KMS-11 (cell line): ENCODE measurements at regions not wholly inside any gene's neighbourhood (a gene's known extent, or its start where the extent isn't known, plus 50 kb on each side); places are given as distances from the start of the nearest gene placed in this dataset.
"Not testable (repeated sequence)": the region's sequence is repeated elsewhere in the genome, so short reads cannot be mapped to it uniquely, and the experiment has no call there.

Experiments
- H2AFZ ChIP-seq: fragments of 200-600 bp; sonication (generic); 2 replicates; pipeline ENCODE4 v1.6.1; 2016; ENCODE audit warnings: antibody characterized with exemption, mixed run types, low read depth
- H3K27ac ChIP-seq: fragments of 200-600 bp; sonication (generic); 2 replicates; pipeline ENCODE4 v1.6.1; 2016; ENCODE audit warnings: mild to moderate bottlenecking, mixed run types
- H3K27me3 ChIP-seq: fragments of 200-600 bp; sonication (generic); 2 replicates; pipeline ENCODE4 v1.6.1; 2017; ENCODE audit warnings: mild to moderate bottlenecking, low read depth, mixed run types, moderate library complexity; ENCODE audit not compliant: insufficient read depth
- H3K36me3 ChIP-seq: fragments of 200-600 bp; sonication (generic); 2 replicates; pipeline ENCODE4 v1.6.1; 2017; ENCODE audit warnings: mild to moderate bottlenecking, mixed run types; ENCODE audit not compliant: insufficient read depth
- H3K4me1 ChIP-seq: fragments of 200-600 bp; sonication (generic); 2 replicates; pipeline ENCODE4 v1.6.1; 2016; ENCODE audit warnings: mild to moderate bottlenecking, low read depth, mixed run types; ENCODE audit not compliant: poor library complexity, severe bottlenecking
- H3K4me2 ChIP-seq: fragments of 200-600 bp; sonication (generic); 2 replicates; pipeline ENCODE4 v1.7.0; 2016; ENCODE audit warnings: mild to moderate bottlenecking, mixed run types
- H3K4me3 ChIP-seq: fragments of 200-600 bp; sonication (generic); IDR thresholded peaks from 2 replicates; pipeline ENCODE4 v1.6.1; 2017; ENCODE audit warnings: low read depth, low read length, mixed read lengths; ENCODE audit not compliant: insufficient read depth
- H3K79me2 ChIP-seq: fragments of 200-600 bp; sonication (generic); 2 replicates; pipeline ENCODE4 v1.6.1; 2016; ENCODE audit warnings: low read depth, mixed run types; ENCODE audit not compliant: insufficient read depth
- H3K9ac ChIP-seq: fragments of 200-600 bp; sonication (generic); 2 replicates; pipeline ENCODE4 v1.6.1; 2016; ENCODE audit warnings: mild to moderate bottlenecking, mixed run types
- H4K20me1 ChIP-seq: fragments of 200-600 bp; sonication (generic); 2 replicates; pipeline ENCODE4 v1.6.1; 2016; ENCODE audit warnings: mild to moderate bottlenecking, mixed run types; ENCODE audit not compliant: insufficient read depth
- TF ChIP-seq, protein P1 (sequence below): fragments of 200-600 bp; sonication (generic); conservative IDR thresholded peaks from 2 replicates; pipeline ENCODE4 v1.6.1; 2017; ENCODE audit warnings: low read depth, mild to moderate bottlenecking, antibody characterized with exemption, low read length, moderate library complexity, mixed read lengths

DNA sequence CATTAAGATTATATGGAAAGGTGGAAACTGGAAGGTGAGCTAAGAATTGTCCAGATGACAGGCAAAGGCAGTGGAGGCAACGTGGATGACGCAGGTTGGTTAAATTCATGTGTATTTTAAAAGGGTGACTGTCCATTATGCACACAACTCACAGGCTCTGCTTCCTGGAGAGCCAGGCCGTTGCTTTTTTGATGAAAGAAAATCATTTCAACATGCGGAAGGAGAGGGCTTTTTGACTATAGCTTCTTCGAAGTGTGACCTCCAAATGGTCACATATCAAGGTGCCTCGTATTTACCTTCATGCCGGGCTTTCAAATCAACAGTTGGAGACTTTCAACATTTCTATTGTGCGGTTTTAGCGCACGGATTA is 126.7 kb downstream of the MYCN start:
- Histone ChIP-seq H2AFZ (no peak overlapping the region), H3K79me2 (no peaks in the 10 kb centered on the region), H3K9ac (no peak overlapping the region), H3K4me2 (no peak overlapping the region), H4K20me1 (no peaks in the 10 kb centered on the region), H3K36me3 (no peaks in the 10 kb centered on the region), H3K27me3 (no peaks in the 10 kb centered on the region), H3K4me3 (no peak overlapping the region), H3K27ac (no peak overlapping the region), H3K4me1 (peaks cover under 1% of the 10 kb centered on the region)
- TF ChIP-seq, protein P1, sequence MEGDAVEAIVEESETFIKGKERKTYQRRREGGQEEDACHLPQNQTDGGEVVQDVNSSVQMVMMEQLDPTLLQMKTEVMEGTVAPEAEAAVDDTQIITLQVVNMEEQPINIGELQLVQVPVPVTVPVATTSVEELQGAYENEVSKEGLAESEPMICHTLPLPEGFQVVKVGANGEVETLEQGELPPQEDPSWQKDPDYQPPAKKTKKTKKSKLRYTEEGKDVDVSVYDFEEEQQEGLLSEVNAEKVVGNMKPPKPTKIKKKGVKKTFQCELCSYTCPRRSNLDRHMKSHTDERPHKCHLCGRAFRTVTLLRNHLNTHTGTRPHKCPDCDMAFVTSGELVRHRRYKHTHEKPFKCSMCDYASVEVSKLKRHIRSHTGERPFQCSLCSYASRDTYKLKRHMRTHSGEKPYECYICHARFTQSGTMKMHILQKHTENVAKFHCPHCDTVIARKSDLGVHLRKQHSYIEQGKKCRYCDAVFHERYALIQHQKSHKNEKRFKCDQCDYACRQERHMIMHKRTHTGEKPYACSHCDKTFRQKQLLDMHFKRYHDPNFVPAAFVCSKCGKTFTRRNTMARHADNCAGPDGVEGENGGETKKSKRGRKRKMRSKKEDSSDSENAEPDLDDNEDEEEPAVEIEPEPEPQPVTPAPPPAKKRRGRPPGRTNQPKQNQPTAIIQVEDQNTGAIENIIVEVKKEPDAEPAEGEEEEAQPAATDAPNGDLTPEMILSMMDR, result no peak

- Histone ChIP-seq H3K4me3 (no peak overlapping the region), H3K4me1 (peaks cover 7% of the 10 kb centered on the region), H3K27ac (no peak overlapping the region), H3K4me2 (no peak overlapping the region), H4K20me1 (no peaks in the 10 kb centered on the region), H3K36me3 (no peaks in the 10 kb centered on the region), H3K79me2 (no peaks in the 10 kb centered on the region), H3K27me3 (no peaks in the 10 kb centered on the region), H3K9ac (no peak overlapping the region), H2AFZ (no peak overlapping the region)
- TF ChIP-seq, protein P1, result no peak
These were observed 126.1 kb downstream of the MYCN start for GRCh38 chr2:16066261-16067036.

DNA sequence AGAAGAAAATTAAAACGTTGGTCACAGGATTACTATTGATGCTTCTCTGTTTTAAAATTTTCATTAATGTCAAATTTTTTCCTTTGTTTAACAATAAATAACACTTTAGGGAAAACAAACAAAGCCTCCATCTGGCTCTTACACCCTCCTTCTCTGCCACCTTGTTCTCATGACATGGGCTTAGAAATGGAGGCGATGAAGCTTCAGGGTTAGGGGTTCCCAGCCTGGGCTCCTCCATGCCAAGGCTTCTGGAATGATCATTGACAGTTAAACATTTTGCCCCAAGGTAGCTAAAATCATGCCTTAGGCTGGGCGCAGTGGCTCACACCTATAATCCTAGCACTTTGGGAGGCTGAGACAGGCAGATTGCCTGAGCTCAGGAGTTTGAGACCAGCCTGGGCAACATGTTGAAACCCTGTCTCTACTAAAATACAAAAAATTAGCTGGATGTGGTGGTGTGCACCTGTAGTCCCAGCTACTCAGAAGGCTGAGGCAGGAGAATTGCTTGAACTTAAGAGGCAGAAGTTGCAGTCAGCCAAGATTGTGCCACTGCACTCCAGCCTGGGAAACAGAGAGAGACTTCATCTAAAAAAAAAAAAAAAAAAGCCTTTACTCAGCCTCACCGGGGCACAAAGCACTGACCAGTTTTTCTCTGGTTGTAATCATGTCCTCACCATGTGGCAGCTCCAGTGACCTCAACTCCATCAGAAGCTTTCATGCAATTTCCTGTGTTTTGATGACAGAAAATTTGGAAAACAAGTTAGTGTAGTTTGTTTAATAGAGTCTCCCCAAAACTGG is 125.1 kb downstream of the MYCN start:
- not testable (repeated sequence) for H3K79me2 ChIP-seq, H3K4me3 ChIP-seq, H3K27ac ChIP-seq, H3K9ac ChIP-seq, H2AFZ ChIP-seq, H3K27me3 ChIP-seq, H3K36me3 ChIP-seq, H3K4me2 ChIP-seq, H4K20me1 ChIP-seq
- H3K4me1 ChIP-seq, result peaks cover 16% of the 10 kb centered on the region

- H3K9ac ChIP-seq, result no peak overlapping the region
- H2AFZ ChIP-seq, result no peak overlapping the region
- H3K4me3 ChIP-seq, result no peak overlapping the region
- H3K79me2 ChIP-seq, result no peaks in the 10 kb centered on the region
- no peaks in the 10 kb centered on the region for H4K20me1 ChIP-seq
- no peak overlapping the region for H3K4me2 ChIP-seq
- no peaks in the 10 kb centered on the region for H3K27me3 ChIP-seq
- TF ChIP-seq, protein P1, result no peak
- peaks cover 24% of the 10 kb centered on the region for H3K4me1 ChIP-seq
- H3K27ac ChIP-seq, result no peak overlapping the region
- H3K36me3 ChIP-seq, result no peaks in the 10 kb centered on the region
These were observed 124.4 kb downstream of the MYCN start for GRCh38 chr2:16064745-16065144.
